ENCODE measurements at regions not wholly inside any gene's neighbourhood (a gene's known extent, or its start where the extent isn't known, plus 50 kb on each side); places are given as distances from the start of the nearest gene placed in this dataset.

DNA sequence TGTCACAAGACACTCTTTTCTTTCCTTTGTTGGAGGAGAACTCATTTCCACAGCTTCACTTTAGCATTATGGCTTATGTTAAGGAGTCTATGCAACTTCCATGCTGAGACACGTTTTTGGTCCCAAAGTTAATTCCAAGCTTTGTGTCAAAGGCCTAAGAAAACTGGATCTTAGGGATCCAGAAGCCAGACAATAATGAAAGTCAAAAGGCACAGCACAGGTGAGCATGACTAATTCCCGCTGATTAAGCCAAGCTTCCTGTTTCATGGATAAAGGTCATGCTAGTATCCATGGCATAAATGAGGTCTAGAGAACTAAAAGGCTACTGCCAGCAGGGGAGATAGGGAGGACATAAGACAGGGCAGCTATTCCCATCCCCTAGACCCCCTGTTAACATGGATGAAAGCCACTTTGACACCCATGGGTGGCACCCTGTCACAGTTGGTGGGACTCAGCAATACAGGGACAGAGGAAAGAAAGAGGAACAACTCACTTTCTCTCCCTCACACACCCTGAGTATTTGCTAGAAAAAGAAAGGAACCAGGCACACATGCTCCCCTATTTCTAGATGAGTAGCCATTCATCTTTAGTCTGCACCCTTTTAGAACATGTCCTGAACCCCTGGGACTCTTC is 438.1 kb upstream of the CDH9 start:
- TF ChIP-seq, protein P1, sequence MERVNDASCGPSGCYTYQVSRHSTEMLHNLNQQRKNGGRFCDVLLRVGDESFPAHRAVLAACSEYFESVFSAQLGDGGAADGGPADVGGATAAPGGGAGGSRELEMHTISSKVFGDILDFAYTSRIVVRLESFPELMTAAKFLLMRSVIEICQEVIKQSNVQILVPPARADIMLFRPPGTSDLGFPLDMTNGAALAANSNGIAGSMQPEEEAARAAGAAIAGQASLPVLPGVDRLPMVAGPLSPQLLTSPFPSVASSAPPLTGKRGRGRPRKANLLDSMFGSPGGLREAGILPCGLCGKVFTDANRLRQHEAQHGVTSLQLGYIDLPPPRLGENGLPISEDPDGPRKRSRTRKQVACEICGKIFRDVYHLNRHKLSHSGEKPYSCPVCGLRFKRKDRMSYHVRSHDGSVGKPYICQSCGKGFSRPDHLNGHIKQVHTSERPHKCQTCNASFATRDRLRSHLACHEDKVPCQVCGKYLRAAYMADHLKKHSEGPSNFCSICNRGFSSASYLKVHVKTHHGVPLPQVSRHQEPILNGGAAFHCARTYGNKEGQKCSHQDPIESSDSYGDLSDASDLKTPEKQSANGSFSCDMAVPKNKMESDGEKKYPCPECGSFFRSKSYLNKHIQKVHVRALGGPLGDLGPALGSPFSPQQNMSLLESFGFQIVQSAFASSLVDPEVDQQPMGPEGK (CRISPR knock-in tag; IDR thresholded peaks at IDR 0.05; ENCODE audit: borderline replicate concordance), result no peak
- no peak for TF ChIP-seq CSDC2 (CRISPR knock-in tag; IDR thresholded peaks at IDR 0.05)
- no peak for TF ChIP-seq RARB (CRISPR knock-in tag; IDR thresholded peaks at IDR 0.05)
- TF ChIP-seq ISL1 (CRISPR knock-in tag; IDR thresholded peaks at IDR 0.05), result no peak
- TF ChIP-seq TCF4 (CRISPR knock-in tag; IDR thresholded peaks at IDR 0.05; ENCODE audit: borderline replicate concordance), result no peak
- TF ChIP-seq TOX (CRISPR knock-in tag; IDR thresholded peaks at IDR 0.05; ENCODE audit: borderline replicate concordance), result no peak
- no peak for TF ChIP-seq ZFP30 (CRISPR knock-in tag; IDR thresholded peaks at IDR 0.05)
- no peak for TF ChIP-seq ARNTL (CRISPR knock-in tag; IDR thresholded peaks at IDR 0.05; ENCODE audit: borderline replicate concordance, low read depth)
- TF ChIP-seq, protein P2, sequence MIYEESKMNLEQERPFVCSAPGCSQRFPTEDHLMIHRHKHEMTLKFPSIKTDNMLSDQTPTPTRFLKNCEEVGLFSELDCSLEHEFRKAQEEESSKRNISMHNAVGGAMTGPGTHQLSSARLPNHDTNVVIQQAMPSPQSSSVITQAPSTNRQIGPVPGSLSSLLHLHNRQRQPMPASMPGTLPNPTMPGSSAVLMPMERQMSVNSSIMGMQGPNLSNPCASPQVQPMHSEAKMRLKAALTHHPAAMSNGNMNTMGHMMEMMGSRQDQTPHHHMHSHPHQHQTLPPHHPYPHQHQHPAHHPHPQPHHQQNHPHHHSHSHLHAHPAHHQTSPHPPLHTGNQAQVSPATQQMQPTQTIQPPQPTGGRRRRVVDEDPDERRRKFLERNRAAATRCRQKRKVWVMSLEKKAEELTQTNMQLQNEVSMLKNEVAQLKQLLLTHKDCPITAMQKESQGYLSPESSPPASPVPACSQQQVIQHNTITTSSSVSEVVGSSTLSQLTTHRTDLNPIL (CRISPR knock-in tag; IDR thresholded peaks at IDR 0.05; ENCODE audit: low read depth), result no peak
- TF ChIP-seq ZFP3 (CRISPR knock-in tag; IDR thresholded peaks at IDR 0.05), result no peak
- no peak for TF ChIP-seq BACH2 (CRISPR knock-in tag; IDR thresholded peaks at IDR 0.05; ENCODE audit: borderline replicate concordance)
- TF ChIP-seq ESRRG (CRISPR knock-in tag; IDR thresholded peaks at IDR 0.05), result no peak
- TF ChIP-seq, protein P3, sequence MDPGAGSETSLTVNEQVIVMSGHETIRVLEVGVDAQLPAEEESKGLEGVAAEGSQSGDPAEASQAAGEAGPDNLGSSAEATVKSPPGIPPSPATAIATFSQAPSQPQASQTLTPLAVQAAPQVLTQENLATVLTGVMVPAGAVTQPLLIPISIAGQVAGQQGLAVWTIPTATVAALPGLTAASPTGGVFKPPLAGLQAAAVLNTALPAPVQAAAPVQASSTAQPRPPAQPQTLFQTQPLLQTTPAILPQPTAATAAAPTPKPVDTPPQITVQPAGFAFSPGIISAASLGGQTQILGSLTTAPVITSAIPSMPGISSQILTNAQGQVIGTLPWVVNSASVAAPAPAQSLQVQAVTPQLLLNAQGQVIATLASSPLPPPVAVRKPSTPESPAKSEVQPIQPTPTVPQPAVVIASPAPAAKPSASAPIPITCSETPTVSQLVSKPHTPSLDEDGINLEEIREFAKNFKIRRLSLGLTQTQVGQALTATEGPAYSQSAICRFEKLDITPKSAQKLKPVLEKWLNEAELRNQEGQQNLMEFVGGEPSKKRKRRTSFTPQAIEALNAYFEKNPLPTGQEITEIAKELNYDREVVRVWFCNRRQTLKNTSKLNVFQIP (CRISPR knock-in tag; IDR thresholded peaks at IDR 0.05; ENCODE audit: borderline replicate concordance, low read depth), result no peak
- no peak for TF ChIP-seq ZC3H10 (CRISPR knock-in tag; IDR thresholded peaks at IDR 0.05)

All from SK-N-SH treated with all-trans-retinoic acid at 6 μM for 48 hours (cell line).